WTC11 (cell line): ENCODE measurements at regions not wholly inside any gene's neighbourhood (a gene's known extent, or its start where the extent isn't known, plus 50 kb on each side); places are given as distances from the start of the nearest gene placed in this dataset.

ENCODE experiments used
- ATAC-seq: fragments of 200-7000 bp; cut with Tn5 transposase; 2 replicates; pipeline ENCODE4 v1.10.0; 2021; ENCODE audit warnings: mild to moderate bottlenecking, moderate library complexity
- CTCF ChIA-PET: fragments of 300-600 bp; sonication (Branson Sonifier 250); formaldehyde crosslinking; loops from one replicate; lab custom pipeline; 2021; ENCODE audit warnings: antibody characterized with exemption; lab: Charles Lee
- POLR2A ChIA-PET: fragments of 350-600 bp; sonication (Branson Sonifier 250); formaldehyde crosslinking; loops from one replicate; lab custom pipeline; 2021; ENCODE audit warnings: antibody characterized with exemption; lab: Charles Lee
- DNase-seq: peaks from one replicate; pipeline ENCODE4 v3.0.0; 2021; ENCODE audit warnings: low spot score
- H3K27ac Mint-ChIP-seq: 2 replicates; pipeline ENCODE4 v1.8.0; 2021; ENCODE audit warnings: mixed read lengths
- H3K27me3 Mint-ChIP-seq: 2 replicates; pipeline ENCODE4 v1.8.0; 2021; ENCODE audit warnings: low read depth, mild to moderate bottlenecking, moderate library complexity, mixed read lengths
- H3K36me3 Mint-ChIP-seq: 2 replicates; pipeline ENCODE4 v1.8.0; 2021; ENCODE audit warnings: mixed read lengths
- H3K4me1 Mint-ChIP-seq: 2 replicates; pipeline ENCODE4 v1.8.0; 2022; ENCODE audit warnings: mixed read lengths
- H3K4me3 Mint-ChIP-seq: 2 replicates; pipeline ENCODE4 v1.8.0; 2021; ENCODE audit warnings: mild to moderate bottlenecking, moderate library complexity, mixed read lengths
- H3K9me3 Mint-ChIP-seq: 2 replicates; pipeline ENCODE4 v1.8.0; 2021; ENCODE audit warnings: mixed read lengths
- ATF1 ChIP-seq: sonication (generic); formaldehyde crosslinking; IDR thresholded peaks from 2 replicates; pipeline ENCODE4 v1.8.1; 2023; ENCODE audit warnings: mild to moderate bottlenecking, moderate library complexity, missing genetic modification reagents
- ATF2 ChIP-seq: sonication (generic); formaldehyde crosslinking; IDR thresholded peaks from 2 replicates; pipeline ENCODE4 v1.8.1; 2022; ENCODE audit warnings: low read depth, missing genetic modification reagents, borderline replicate concordance
- CREM ChIP-seq: sonication (generic); formaldehyde crosslinking; IDR thresholded peaks from 2 replicates; pipeline ENCODE4 v1.8.1; 2022; ENCODE audit warnings: mild to moderate bottlenecking, missing genetic modification reagents, moderate library complexity
- E2F5 ChIP-seq: sonication (generic); formaldehyde crosslinking; IDR thresholded peaks from 2 replicates; pipeline ENCODE4 v1.8.1; 2022; ENCODE audit warnings: mild to moderate bottlenecking, moderate library complexity, missing genetic modification reagents
- GABPB1 ChIP-seq: sonication (generic); formaldehyde crosslinking; IDR thresholded peaks from 2 replicates; pipeline ENCODE4 v1.8.1; 2023; ENCODE audit warnings: mild to moderate bottlenecking, missing genetic modification reagents
- GTF2I ChIP-seq: fragments of 250-450 bp; sonication (Bioruptor Pico); conservative IDR thresholded peaks from 2 replicates; pipeline ENCODE4 v1.4.0; 2021; ENCODE audit warnings: mild to moderate bottlenecking
- IRF2 ChIP-seq: sonication (generic); formaldehyde crosslinking; IDR thresholded peaks from 2 replicates; pipeline ENCODE4 v1.8.0; 2022; ENCODE audit warnings: low read depth, missing genetic modification reagents, borderline replicate concordance
- JAZF1 ChIP-seq: fragments of 250-450 bp; sonication (Bioruptor Pico); IDR thresholded peaks from 2 replicates; pipeline ENCODE4 v1.9.0; 2021; ENCODE audit warnings: moderate library complexity, mild to moderate bottlenecking, inconsistent platforms
- NFYB ChIP-seq: sonication (generic); formaldehyde crosslinking; conservative IDR thresholded peaks from 2 replicates; pipeline ENCODE4 v1.8.0; 2022; ENCODE audit warnings: low read depth, missing genetic modification reagents
- NR2C2 ChIP-seq: sonication (generic); formaldehyde crosslinking; IDR thresholded peaks from 2 replicates; pipeline ENCODE4 v1.8.0; 2022; ENCODE audit warnings: mild to moderate bottlenecking, missing genetic modification reagents
- RORB ChIP-seq: fragments of 250-450 bp; sonication (Bioruptor Pico); IDR thresholded peaks from 2 replicates; pipeline ENCODE4 v1.9.0; 2021; ENCODE audit warnings: mild to moderate bottlenecking
- SMAD3 ChIP-seq: sonication (generic); formaldehyde crosslinking; IDR thresholded peaks from 2 replicates; pipeline ENCODE4 v1.8.0; 2022; ENCODE audit warnings: missing genetic modification reagents, mild to moderate bottlenecking, borderline replicate concordance
- SMAD4 ChIP-seq: sonication (generic); formaldehyde crosslinking; IDR thresholded peaks from 2 replicates; pipeline ENCODE4 v1.8.0; 2022; ENCODE audit warnings: mild to moderate bottlenecking, missing genetic modification reagents
- TEAD1 ChIP-seq: sonication (generic); formaldehyde crosslinking; IDR thresholded peaks from 2 replicates; pipeline ENCODE4 v1.8.0; 2022; ENCODE audit warnings: mild to moderate bottlenecking, missing genetic modification reagents
- TP53 ChIP-seq: sonication (generic); formaldehyde crosslinking; IDR thresholded peaks from 2 replicates; pipeline ENCODE4 v1.8.1; 2023; ENCODE audit warnings: mild to moderate bottlenecking, missing genetic modification reagents
- ZNF281 ChIP-seq: sonication (generic); formaldehyde crosslinking; IDR thresholded peaks from 2 replicates; pipeline ENCODE4 v1.8.0; 2023; ENCODE audit warnings: mild to moderate bottlenecking, missing genetic modification reagents
- ZNF317 ChIP-seq: sonication (generic); formaldehyde crosslinking; IDR thresholded peaks from 2 replicates; pipeline ENCODE4 v1.8.1; 2023; ENCODE audit warnings: low read depth, mild to moderate bottlenecking, moderate library complexity, missing genetic modification reagents, borderline replicate concordance
- ZNF416 ChIP-seq: fragments of 250-450 bp; sonication (Bioruptor Pico); IDR thresholded peaks from 2 replicates; pipeline ENCODE4 v1.9.0; 2021; ENCODE audit warnings: mild to moderate bottlenecking, inconsistent platforms
- TF ChIP-seq, protein P1 (sequence below): sonication (generic); formaldehyde crosslinking; conservative IDR thresholded peaks from 2 replicates; pipeline ENCODE4 v1.8.1; 2022; ENCODE audit warnings: mild to moderate bottlenecking, missing genetic modification reagents
- TF ChIP-seq, protein P2 (sequence below): sonication (generic); formaldehyde crosslinking; IDR thresholded peaks from 2 replicates; pipeline ENCODE4 v1.8.1; 2023; ENCODE audit warnings: mild to moderate bottlenecking, missing genetic modification reagents, borderline replicate concordance
- TF ChIP-seq, protein P3 (sequence below): sonication (generic); formaldehyde crosslinking; IDR thresholded peaks from 2 replicates; pipeline ENCODE4 v1.8.0; 2022; ENCODE audit warnings: mild to moderate bottlenecking, missing genetic modification reagents

- TF ChIP-seq ZNF281 (CRISPR knock-in tag) (no peak), IRF2 (CRISPR knock-in tag) (no peak), SMAD4 (CRISPR knock-in tag) (no peak), ATF2 (CRISPR knock-in tag) (no peak)
- TF ChIP-seq, protein P1, sequence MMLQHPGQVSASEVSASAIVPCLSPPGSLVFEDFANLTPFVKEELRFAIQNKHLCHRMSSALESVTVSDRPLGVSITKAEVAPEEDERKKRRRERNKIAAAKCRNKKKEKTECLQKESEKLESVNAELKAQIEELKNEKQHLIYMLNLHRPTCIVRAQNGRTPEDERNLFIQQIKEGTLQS (CRISPR knock-in tag): no peak
Observed at GRCh38 chr2:84278386-84278785, 180.7 kb downstream of the SUCLG1 start (continued).

DNA sequence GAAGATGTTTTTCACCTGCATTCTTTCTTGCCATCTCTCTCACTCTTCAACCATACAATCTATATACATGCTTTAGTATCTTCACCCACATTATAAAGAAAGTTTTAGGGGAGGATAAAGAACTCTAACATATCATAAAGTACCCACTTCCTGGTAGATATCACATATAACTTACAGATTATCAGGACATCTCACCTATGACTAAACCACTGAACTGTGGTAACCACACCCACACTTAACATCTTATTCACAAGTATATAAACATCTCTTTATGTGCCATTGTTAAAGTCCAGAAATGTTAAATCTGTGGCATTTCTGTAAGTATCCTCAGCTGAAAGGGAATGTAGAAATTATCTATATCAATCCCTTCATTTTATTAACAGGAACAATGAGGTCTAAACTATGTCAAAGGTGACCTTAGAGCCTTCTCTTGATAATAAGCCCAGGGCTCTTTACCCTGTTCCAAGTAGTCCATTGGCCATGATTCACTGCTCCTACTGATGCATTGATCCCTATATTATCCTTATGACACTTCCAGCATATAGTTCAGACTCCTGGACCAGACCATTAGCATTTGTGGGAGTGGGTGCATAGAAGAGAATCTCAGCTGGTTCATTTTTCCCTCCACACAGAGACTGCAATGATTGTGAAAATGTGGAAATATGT, 182.4 kb downstream of the SUCLG1 start:
- Mint-ChIP-seq H3K4me3 (no peak overlapping the region), H3K27ac (no peak overlapping the region), H3K4me1 (peaks cover 10% of the 10 kb centered on the region), H3K9me3 (no peaks in the 10 kb centered on the region), H3K36me3 (no peaks in the 10 kb centered on the region), H3K27me3 (peaks cover 27% of the 10 kb centered on the region)
- POLR2A ChIA-PET: interaction anchor here (0.7 kb wide), 1 partner anchor 640 kb away, joined by 3 read pairs; no protein-coding TSS in a partner anchor
- CTCF ChIA-PET: no interaction called here
- TF ChIP-seq ZNF317 (no peak), JAZF1 (CRISPR knock-in tag) (no peak), SMAD3 (CRISPR knock-in tag) (no peak), TEAD1 (CRISPR knock-in tag) (no peak), NFYB (CRISPR knock-in tag) (no peak), GABPB1 (CRISPR knock-in tag) (no peak), IRF2 (CRISPR knock-in tag) (no peak), TP53 (no peak), ZNF416 (CRISPR knock-in tag) (no peak), GTF2I (CRISPR knock-in tag) (no peak), RORB (no peak), ATF2 (CRISPR knock-in tag) (no peak), CREM (CRISPR knock-in tag) (no peak), NR2C2 (CRISPR knock-in tag) (no peak), E2F5 (no peak), ATF1 (CRISPR knock-in tag) (no peak)
- TF ChIP-seq, protein P2, sequence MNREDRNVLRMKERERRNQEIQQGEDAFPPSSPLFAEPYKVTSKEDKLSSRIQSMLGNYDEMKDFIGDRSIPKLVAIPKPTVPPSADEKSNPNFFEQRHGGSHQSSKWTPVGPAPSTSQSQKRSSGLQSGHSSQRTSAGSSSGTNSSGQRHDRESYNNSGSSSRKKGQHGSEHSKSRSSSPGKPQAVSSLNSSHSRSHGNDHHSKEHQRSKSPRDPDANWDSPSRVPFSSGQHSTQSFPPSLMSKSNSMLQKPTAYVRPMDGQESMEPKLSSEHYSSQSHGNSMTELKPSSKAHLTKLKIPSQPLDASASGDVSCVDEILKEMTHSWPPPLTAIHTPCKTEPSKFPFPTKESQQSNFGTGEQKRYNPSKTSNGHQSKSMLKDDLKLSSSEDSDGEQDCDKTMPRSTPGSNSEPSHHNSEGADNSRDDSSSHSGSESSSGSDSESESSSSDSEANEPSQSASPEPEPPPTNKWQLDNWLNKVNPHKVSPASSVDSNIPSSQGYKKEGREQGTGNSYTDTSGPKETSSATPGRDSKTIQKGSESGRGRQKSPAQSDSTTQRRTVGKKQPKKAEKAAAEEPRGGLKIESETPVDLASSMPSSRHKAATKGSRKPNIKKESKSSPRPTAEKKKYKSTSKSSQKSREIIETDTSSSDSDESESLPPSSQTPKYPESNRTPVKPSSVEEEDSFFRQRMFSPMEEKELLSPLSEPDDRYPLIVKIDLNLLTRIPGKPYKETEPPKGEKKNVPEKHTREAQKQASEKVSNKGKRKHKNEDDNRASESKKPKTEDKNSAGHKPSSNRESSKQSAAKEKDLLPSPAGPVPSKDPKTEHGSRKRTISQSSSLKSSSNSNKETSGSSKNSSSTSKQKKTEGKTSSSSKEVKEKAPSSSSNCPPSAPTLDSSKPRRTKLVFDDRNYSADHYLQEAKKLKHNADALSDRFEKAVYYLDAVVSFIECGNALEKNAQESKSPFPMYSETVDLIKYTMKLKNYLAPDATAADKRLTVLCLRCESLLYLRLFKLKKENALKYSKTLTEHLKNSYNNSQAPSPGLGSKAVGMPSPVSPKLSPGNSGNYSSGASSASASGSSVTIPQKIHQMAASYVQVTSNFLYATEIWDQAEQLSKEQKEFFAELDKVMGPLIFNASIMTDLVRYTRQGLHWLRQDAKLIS (CRISPR knock-in tag): no peak
- TF ChIP-seq, protein P3, sequence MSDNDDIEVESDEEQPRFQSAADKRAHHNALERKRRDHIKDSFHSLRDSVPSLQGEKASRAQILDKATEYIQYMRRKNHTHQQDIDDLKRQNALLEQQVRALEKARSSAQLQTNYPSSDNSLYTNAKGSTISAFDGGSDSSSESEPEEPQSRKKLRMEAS (CRISPR knock-in tag): no peak
- ATAC-seq: no peak
- no peak for DNase-seq
